Nephron (organoid): ENCODE measurements at regions not wholly inside any gene's neighbourhood (a gene's known extent, or its start where the extent isn't known, plus 50 kb on each side); places are given as distances from the start of the nearest gene placed in this dataset.
A peak's percentile ranks its signal among the peaks of the same experiment; 100 is the strongest.

Source experiments
- H3K27ac Mint-ChIP-seq, 3 experiments: 2 replicates each; pipeline ENCODE4 v1.8.0; 2020; ENCODE audit warnings: mixed read lengths in 3 of 3, mild to moderate bottlenecking in 2 of 3, moderate library complexity in 1 of 3
- H3K27me3 Mint-ChIP-seq: 2 replicates; pipeline ENCODE4 v1.8.0; 2021; ENCODE audit warnings: low read depth, mild to moderate bottlenecking, moderate library complexity, mixed read lengths
- H3K36me3 Mint-ChIP-seq: 2 replicates; pipeline ENCODE4 v1.8.0; 2020; ENCODE audit warnings: low read depth, mixed read lengths
- H3K4me1 Mint-ChIP-seq: 2 replicates; pipeline ENCODE4 v1.8.0; 2020; ENCODE audit warnings: mixed read lengths
- H3K4me3 Mint-ChIP-seq, 3 experiments: 2 replicates each; pipeline ENCODE4 v1.8.0; 2020; ENCODE audit warnings: mild to moderate bottlenecking in 3 of 3, mixed read lengths in 3 of 3, moderate library complexity in 2 of 3
- H3K9me3 Mint-ChIP-seq: 2 replicates; pipeline ENCODE4 v1.8.0; 2020; ENCODE audit warnings: mixed read lengths
- CTCF ChIP-seq, 3 experiments: fragments of 200-600 bp; sonication (generic); IDR thresholded peaks; one replicate each; pipeline ENCODE4 v1.5.0; 2021; ENCODE audit warnings: antibody characterized with exemption in 3 of 3; ENCODE audit not compliant: unreplicated experiment in 3 of 3

- H3K4me1 Mint-ChIP-seq: no peaks in the 10 kb centered on the region
- H3K27ac Mint-ChIP-seq: no peak overlapping the region
- H3K9me3 Mint-ChIP-seq: no peaks in the 10 kb centered on the region
- no peaks in the 10 kb centered on the region for H3K36me3 Mint-ChIP-seq
- no peak overlapping the region for H3K4me3 Mint-ChIP-seq
- H3K27me3 Mint-ChIP-seq: peaks cover 9% of the 10 kb centered on the region
- TF ChIP-seq CTCF (IDR thresholded peaks at IDR 0.05; ENCODE audit: unreplicated experiment in 3 of 3): no peak
Observed at GRCh38 chr9:107606149-107606790, 116.7 kb upstream of the KLF4 start.

GRCh38 chr9:107605041-107605440 is 115.5 kb upstream of the KLF4 start:
- Mint-ChIP-seq H3K9me3 (no peaks in the 10 kb centered on the region), H3K27ac (no peak overlapping the region), H3K27me3 (peaks cover 4% of the 10 kb centered on the region), H3K4me1 (peaks cover 1% of the 10 kb centered on the region), H3K36me3 (no peaks in the 10 kb centered on the region), H3K4me3 (no peak overlapping the region)
- TF ChIP-seq CTCF (IDR thresholded peaks at IDR 0.05; ENCODE audit: unreplicated experiment in 3 of 3): no peak

GRCh38 chr9:107603281-107603680 is 113.7 kb upstream of the KLF4 start:
- Mint-ChIP-seq H3K4me1 (peaks cover 6% of the 10 kb centered on the region), H3K9me3 (no peaks in the 10 kb centered on the region), H3K4me3 (no peak overlapping the region), H3K36me3 (no peaks in the 10 kb centered on the region), H3K27ac (no peak overlapping the region), H3K27me3 (peaks cover 5% of the 10 kb centered on the region)
- TF ChIP-seq CTCF (IDR thresholded peaks at IDR 0.05; ENCODE audit: unreplicated experiment in 3 of 3): no peak

GRCh38 chr9:107600060-107600573 is 110.5 kb upstream of the KLF4 start:
- peak overlapping the region in 2 of 3 experiments; percentile 7 to 25 for H3K27ac Mint-ChIP-seq
- no peak for TF ChIP-seq CTCF (IDR thresholded peaks at IDR 0.05; ENCODE audit: unreplicated experiment in 3 of 3)
- peaks cover 6% of the 10 kb centered on the region for H3K4me1 Mint-ChIP-seq
- H3K4me3 Mint-ChIP-seq: no peak overlapping the region
- H3K9me3 Mint-ChIP-seq: no peaks in the 10 kb centered on the region
- H3K36me3 Mint-ChIP-seq: no peaks in the 10 kb centered on the region
- peaks cover 7% of the 10 kb centered on the region for H3K27me3 Mint-ChIP-seq

GRCh38 chr9:107597743-107598217 is 108.2 kb upstream of the KLF4 start:
- TF ChIP-seq CTCF (IDR thresholded peaks at IDR 0.05; ENCODE audit: unreplicated experiment in 3 of 3): no peak
- Mint-ChIP-seq H3K4me1 (peaks cover 6% of the 10 kb centered on the region), H3K27me3 (peaks cover 16% of the 10 kb centered on the region), H3K27ac (peak overlapping the region in 2 of 3 experiments; percentile 74 to 82), H3K36me3 (no peaks in the 10 kb centered on the region), H3K9me3 (no peaks in the 10 kb centered on the region), H3K4me3 (no peak overlapping the region)
